ENCODE measurements at regions not wholly inside any gene's neighbourhood (a gene's known extent, or its start where the extent isn't known, plus 50 kb on each side); places are given as distances from the start of the nearest gene placed in this dataset.

- no peak overlapping the region for H2BK12ac ChIP-seq (ENCODE audit: low read length in 2 of 2)
- H2BK15ac ChIP-seq (ENCODE audit: low read depth, poor library complexity, severe bottlenecking), result no peak overlapping the region
- no peak overlapping the region for H3K23ac ChIP-seq (ENCODE audit: low read length in 2 of 2)
- no peaks in the 10 kb centered on the region for H3K27me3 ChIP-seq (ENCODE audit: control insufficient read depth in 1 of 2, insufficient read depth in 1 of 2, low read length in 2 of 2)
- no peak overlapping the region for H2AFZ ChIP-seq (ENCODE audit: low read depth, low read length)
- no peak overlapping the region for H3K9ac ChIP-seq (ENCODE audit: low read length)
- no peak overlapping the region for H3K14ac ChIP-seq (ENCODE audit: low read length in 2 of 2)
- no CpG with 5 or more reads among the region's 1 CpG for WGBS
- H3K36me3 ChIP-seq (ENCODE audit: control insufficient read depth in 1 of 2, insufficient read depth in 2 of 2, low read depth in 1 of 2, low read length in 2 of 2), result no peaks in the 10 kb centered on the region
- no peak overlapping the region for H4K8ac ChIP-seq (ENCODE audit: low read length)
- no peak overlapping the region for H2BK5ac ChIP-seq (ENCODE audit: low read depth, low read length, poor library complexity, severe bottlenecking)
- no peak overlapping the region for H2AK5ac ChIP-seq (ENCODE audit: low read length, severe bottlenecking)
- peaks cover 4% of the 10 kb centered on the region for H3K9me3 ChIP-seq (ENCODE audit: control insufficient read depth, low read length)
- H3K4me2 ChIP-seq (ENCODE audit: low read length, poor library complexity, severe bottlenecking), result no peak overlapping the region
- no peak overlapping the region for H3K4me3 ChIP-seq (ENCODE audit: insufficient read depth in 1 of 2, low read depth in 1 of 2, low read length in 2 of 2)
- H3K18ac ChIP-seq (ENCODE audit: low read depth in 1 of 2, low read length in 2 of 2), result no peak overlapping the region
- no peak overlapping the region for H3K4ac ChIP-seq (ENCODE audit: low read depth in 1 of 2, low read length in 2 of 2)
- no peak overlapping the region for H2BK120ac ChIP-seq (ENCODE audit: low read depth, low read length)
- H4K91ac ChIP-seq (ENCODE audit: low read length), result no peak overlapping the region
- no peak for DNase-seq
- H3K4me1 ChIP-seq (ENCODE audit: control insufficient read depth, insufficient read depth, low read depth, low read length), result no peaks in the 10 kb centered on the region
- no peak overlapping the region for H3K27ac ChIP-seq (ENCODE audit: low read length, poor library complexity, severe bottlenecking)
- no peaks in the 10 kb centered on the region for H3K79me1 ChIP-seq (replicated peaks; ENCODE audit: low read length, poor library complexity, severe bottlenecking)
These were observed 320.9 kb upstream of the CAMK1G start for GRCh38 chr1:209262631-209263030.

GRCh38 chr1:209265301-209265700, 318.2 kb upstream of the CAMK1G start:
- Histone ChIP-seq H2BK12ac (ENCODE audit: low read length in 2 of 2) (no peak overlapping the region), H4K91ac (ENCODE audit: low read length) (no peak overlapping the region), H3K4me2 (ENCODE audit: low read length, poor library complexity, severe bottlenecking) (no peak overlapping the region), H3K23ac (ENCODE audit: low read length in 2 of 2) (no peak overlapping the region), H3K4me3 (ENCODE audit: insufficient read depth in 1 of 2, low read depth in 1 of 2, low read length in 2 of 2) (no peak overlapping the region), H2AFZ (ENCODE audit: low read depth, low read length) (no peak overlapping the region), H2BK15ac (ENCODE audit: low read depth, poor library complexity, severe bottlenecking) (no peak overlapping the region), H3K9me3 (ENCODE audit: control insufficient read depth, low read length) (no peaks in the 10 kb centered on the region), H3K36me3 (ENCODE audit: control insufficient read depth in 1 of 2, insufficient read depth in 2 of 2, low read depth in 1 of 2, low read length in 2 of 2) (no peaks in the 10 kb centered on the region), H3K27me3 (ENCODE audit: control insufficient read depth in 1 of 2, insufficient read depth in 1 of 2, low read length in 2 of 2) (no peaks in the 10 kb centered on the region), H3K4ac (ENCODE audit: low read depth in 1 of 2, low read length in 2 of 2) (no peak overlapping the region), H3K27ac (ENCODE audit: low read length, poor library complexity, severe bottlenecking) (no peak overlapping the region), H2AK5ac (ENCODE audit: low read length, severe bottlenecking) (no peak overlapping the region), H3K79me1 (replicated peaks; ENCODE audit: low read length, poor library complexity, severe bottlenecking) (no peaks in the 10 kb centered on the region), H3K18ac (ENCODE audit: low read depth in 1 of 2, low read length in 2 of 2) (no peak overlapping the region), H3K14ac (ENCODE audit: low read length in 2 of 2) (no peak overlapping the region), H3K4me1 (ENCODE audit: control insufficient read depth, insufficient read depth, low read depth, low read length) (no peaks in the 10 kb centered on the region), H2BK5ac (ENCODE audit: low read depth, low read length, poor library complexity, severe bottlenecking) (no peak overlapping the region), H2BK120ac (ENCODE audit: low read depth, low read length) (no peak overlapping the region), H3K9ac (ENCODE audit: low read length) (no peak overlapping the region), H4K8ac (ENCODE audit: low read length) (no peak overlapping the region)
- DNase-seq, result no peak
- WGBS, result 89% methylated on average over 7 of the region's 7 CpGs

- H3K4me3 ChIP-seq (ENCODE audit: insufficient read depth in 1 of 2, low read depth in 1 of 2, low read length in 2 of 2), result no peak overlapping the region
- H2AK5ac ChIP-seq (ENCODE audit: low read length, severe bottlenecking), result no peak overlapping the region
- WGBS, result 60% methylated on average over 3 of the region's 5 CpGs
These were observed 316.8 kb upstream of the CAMK1G start for GRCh38 chr1:209266590-209267205.

DNA sequence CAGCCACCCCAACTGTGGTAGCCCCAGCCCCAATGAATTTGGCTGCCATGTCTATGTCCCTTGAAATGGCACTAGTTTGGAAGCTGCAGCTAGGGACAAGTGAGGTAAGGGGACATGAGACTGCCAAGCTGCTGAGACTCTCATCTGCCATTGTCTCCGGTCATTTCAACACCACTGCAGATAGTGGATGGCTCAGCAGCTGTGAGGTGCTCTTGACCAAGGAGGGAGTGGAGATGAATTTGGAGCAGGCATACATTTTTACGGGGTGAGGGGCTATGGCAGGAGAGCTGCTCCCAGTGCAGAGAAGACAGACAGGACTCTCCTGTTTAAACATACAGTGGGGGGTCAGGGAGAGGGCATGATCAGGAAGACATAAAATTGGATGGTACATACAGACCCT, 315.5 kb upstream of the CAMK1G start:
- H3K4me1 ChIP-seq (ENCODE audit: control insufficient read depth, insufficient read depth, low read depth, low read length), result no peaks in the 10 kb centered on the region
- DNase-seq, result no peak
- no peaks in the 10 kb centered on the region for H3K9me3 ChIP-seq (ENCODE audit: control insufficient read depth, low read length)
- no peak overlapping the region for H3K4me3 ChIP-seq (ENCODE audit: insufficient read depth in 1 of 2, low read depth in 1 of 2, low read length in 2 of 2)
- H2BK12ac ChIP-seq (ENCODE audit: low read length in 2 of 2), result no peak overlapping the region
- H4K8ac ChIP-seq (ENCODE audit: low read length), result no peak overlapping the region
- no peak overlapping the region for H3K4me2 ChIP-seq (ENCODE audit: low read length, poor library complexity, severe bottlenecking)
- H2AK5ac ChIP-seq (ENCODE audit: low read length, severe bottlenecking), result no peak overlapping the region
- no peak overlapping the region for H2BK5ac ChIP-seq (ENCODE audit: low read depth, low read length, poor library complexity, severe bottlenecking)
- no peak overlapping the region for H3K14ac ChIP-seq (ENCODE audit: low read length in 2 of 2)
- H3K18ac ChIP-seq (ENCODE audit: low read depth in 1 of 2, low read length in 2 of 2), result no peak overlapping the region
- H3K36me3 ChIP-seq (ENCODE audit: control insufficient read depth in 1 of 2, insufficient read depth in 2 of 2, low read depth in 1 of 2, low read length in 2 of 2), result no peaks in the 10 kb centered on the region
- H3K23ac ChIP-seq (ENCODE audit: low read length in 2 of 2), result no peak overlapping the region
- H2BK15ac ChIP-seq (ENCODE audit: low read depth, poor library complexity, severe bottlenecking), result no peak overlapping the region
- no peak overlapping the region for H3K27ac ChIP-seq (ENCODE audit: low read length, poor library complexity, severe bottlenecking)
- H2AFZ ChIP-seq (ENCODE audit: low read depth, low read length), result no peak overlapping the region
- H2BK120ac ChIP-seq (ENCODE audit: low read depth, low read length), result no peak overlapping the region
- H3K4ac ChIP-seq (ENCODE audit: low read depth in 1 of 2, low read length in 2 of 2), result no peak overlapping the region
- WGBS, result 93% methylated on average over 2 of the region's 2 CpGs
- no peak overlapping the region for H4K91ac ChIP-seq (ENCODE audit: low read length)
- no peaks in the 10 kb centered on the region for H3K27me3 ChIP-seq (ENCODE audit: control insufficient read depth in 1 of 2, insufficient read depth in 1 of 2, low read length in 2 of 2)
- no peak overlapping the region for H3K9ac ChIP-seq (ENCODE audit: low read length)
- no peaks in the 10 kb centered on the region for H3K79me1 ChIP-seq (replicated peaks; ENCODE audit: low read length, poor library complexity, severe bottlenecking)

More at GRCh38 chr1:209266590-209267205, 316.8 kb upstream of the CAMK1G start:
- no peak overlapping the region for H3K23ac ChIP-seq (ENCODE audit: low read length in 2 of 2)
- H3K36me3 ChIP-seq (ENCODE audit: control insufficient read depth in 1 of 2, insufficient read depth in 2 of 2, low read depth in 1 of 2, low read length in 2 of 2), result no peaks in the 10 kb centered on the region
- no peak overlapping the region for H3K14ac ChIP-seq (ENCODE audit: low read length in 2 of 2)
- H3K9me3 ChIP-seq (ENCODE audit: control insufficient read depth, low read length), result no peaks in the 10 kb centered on the region
- H4K8ac ChIP-seq (ENCODE audit: low read length), result no peak overlapping the region
- no peak overlapping the region for H2BK120ac ChIP-seq (ENCODE audit: low read depth, low read length)
- H4K91ac ChIP-seq (ENCODE audit: low read length), result no peak overlapping the region
- H3K4ac ChIP-seq (ENCODE audit: low read depth in 1 of 2, low read length in 2 of 2), result no peak overlapping the region
- no peak overlapping the region for H2BK15ac ChIP-seq (ENCODE audit: low read depth, poor library complexity, severe bottlenecking)
- H2AFZ ChIP-seq (ENCODE audit: low read depth, low read length), result no peak overlapping the region
- no peak overlapping the region for H3K9ac ChIP-seq (ENCODE audit: low read length)
- no peak overlapping the region for H3K18ac ChIP-seq (ENCODE audit: low read depth in 1 of 2, low read length in 2 of 2)
- no peaks in the 10 kb centered on the region for H3K27me3 ChIP-seq (ENCODE audit: control insufficient read depth in 1 of 2, insufficient read depth in 1 of 2, low read length in 2 of 2)
- DNase-seq, result peak; percentile 5
- H2BK12ac ChIP-seq (ENCODE audit: low read length in 2 of 2), result no peak overlapping the region
- no peak overlapping the region for H3K4me2 ChIP-seq (ENCODE audit: low read length, poor library complexity, severe bottlenecking)
- no peaks in the 10 kb centered on the region for H3K4me1 ChIP-seq (ENCODE audit: control insufficient read depth, insufficient read depth, low read depth, low read length)
- no peak overlapping the region for H2BK5ac ChIP-seq (ENCODE audit: low read depth, low read length, poor library complexity, severe bottlenecking)
- no peak overlapping the region for H3K27ac ChIP-seq (ENCODE audit: low read length, poor library complexity, severe bottlenecking)
- no peaks in the 10 kb centered on the region for H3K79me1 ChIP-seq (replicated peaks; ENCODE audit: low read length, poor library complexity, severe bottlenecking)

All from mesenchymal stem cell (in vitro differentiated cells and primary cell).